ENCODE measurements at regions not wholly inside any gene's neighbourhood (a gene's known extent, or its start where the extent isn't known, plus 50 kb on each side); places are given as distances from the start of the nearest gene placed in this dataset.

DNA sequence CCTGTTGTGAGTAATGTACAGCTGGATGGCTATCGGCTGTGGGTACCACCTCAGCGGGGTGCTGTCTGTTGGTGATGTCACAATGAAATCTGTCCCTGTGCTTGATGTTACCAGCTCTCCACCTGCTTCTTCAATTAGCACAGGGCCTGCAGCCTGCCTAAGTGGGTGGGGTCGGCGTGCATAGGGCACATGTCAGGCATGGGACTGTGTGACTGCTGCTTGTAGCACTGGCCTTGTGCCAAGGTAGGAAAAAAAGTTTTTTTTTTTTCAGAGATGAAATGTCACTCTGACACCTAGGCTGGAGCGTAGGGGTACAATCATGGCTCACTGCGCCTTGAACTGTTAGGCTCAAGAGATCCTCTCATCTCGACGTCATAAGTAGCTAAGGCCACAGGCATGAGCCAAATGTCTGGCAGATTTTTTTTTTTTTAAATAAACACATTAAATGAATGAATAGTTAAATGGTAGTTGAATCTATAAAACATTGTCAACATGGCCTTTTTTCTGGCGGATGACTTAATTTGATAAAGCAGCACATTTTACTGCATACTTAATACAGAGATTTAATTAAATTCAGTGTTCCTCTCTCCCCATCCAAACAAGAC, 222.5 kb downstream of the NXNL2 start:
- TF ChIP-seq FOXM1 (IDR thresholded peaks at IDR 0.05; ENCODE audit: borderline replicate concordance, low read depth) (no peak), REST (IDR thresholded peaks at IDR 0.05; ENCODE audit: low read depth) (no peak), EP300 (IDR thresholded peaks at IDR 0.05; ENCODE audit: borderline replicate concordance) (no peak), TAF1 (IDR thresholded peaks at IDR 0.05; ENCODE audit: low read depth) (no peak)
